T follicular helper cell (primary cell): ENCODE measurements at regions not wholly inside any gene's neighbourhood (a gene's known extent, or its start where the extent isn't known, plus 50 kb on each side); places are given as distances from the start of the nearest gene placed in this dataset.
"Not testable (repeated sequence)": the region's sequence is repeated elsewhere in the genome, so short reads cannot be mapped to it uniquely, and the experiment has no call there.

Experiments
- DNase-seq: peaks from one replicate; pipeline ENCODE4 v3.0.0-alpha.2; 2020; ENCODE audit warnings: low read depth

GRCh38 chr6:4412077-4412476 is 276.7 kb upstream of the ECI2 start:
- no peak for DNase-seq

GRCh38 chr6:4407710-4408109 is 272.3 kb upstream of the ECI2 start:
- DNase-seq = not testable (repeated sequence)

DNA sequence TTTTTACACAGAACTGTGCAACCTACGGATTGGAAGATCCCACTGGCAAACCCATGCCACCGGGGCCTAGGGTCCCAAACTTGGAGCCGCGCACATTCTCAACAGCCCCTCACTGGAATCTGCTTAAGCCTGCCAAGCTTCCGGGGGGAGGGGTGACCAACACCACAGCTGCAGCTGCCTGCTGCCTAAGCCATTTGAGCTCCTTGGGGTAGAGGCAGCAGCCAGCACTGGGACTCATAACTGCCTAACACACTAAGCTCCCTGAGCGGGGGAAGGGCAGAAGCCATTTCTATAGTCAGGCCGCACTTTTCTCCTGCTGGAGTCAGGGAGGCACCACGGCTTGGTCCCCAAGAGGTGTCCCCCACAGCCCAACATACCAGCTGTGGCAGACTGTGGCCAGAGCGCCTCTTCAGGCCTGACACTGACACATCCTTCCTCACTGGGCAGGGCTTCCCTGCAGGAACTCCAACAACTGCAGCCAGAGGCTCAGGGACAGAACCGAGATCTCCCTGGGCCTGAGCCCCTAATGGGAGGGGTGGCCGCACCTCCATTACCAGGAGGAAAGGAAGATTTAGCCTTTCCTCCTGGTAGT is 270.3 kb upstream of the ECI2 start:
- no peak for DNase-seq

DNA sequence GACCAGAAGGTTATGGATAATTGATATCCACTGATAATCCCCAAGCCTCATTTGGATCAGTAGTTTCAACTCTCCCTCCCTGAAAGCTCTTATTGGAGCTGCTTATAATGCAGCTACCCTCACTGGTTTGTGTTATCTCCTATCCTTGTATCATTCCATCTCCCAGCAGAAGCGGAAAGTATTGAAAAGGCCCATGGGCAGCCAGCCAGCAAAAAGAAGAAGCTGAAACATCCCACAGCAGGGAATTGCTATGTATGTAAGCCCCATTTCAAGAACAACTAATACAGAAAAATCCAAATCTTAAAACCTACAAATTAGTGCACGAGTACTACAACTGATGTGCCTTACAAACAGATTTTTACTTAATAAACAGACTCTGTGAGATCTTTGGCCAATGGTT is 269.0 kb upstream of the ECI2 start:
- DNase-seq = no peak

DNA sequence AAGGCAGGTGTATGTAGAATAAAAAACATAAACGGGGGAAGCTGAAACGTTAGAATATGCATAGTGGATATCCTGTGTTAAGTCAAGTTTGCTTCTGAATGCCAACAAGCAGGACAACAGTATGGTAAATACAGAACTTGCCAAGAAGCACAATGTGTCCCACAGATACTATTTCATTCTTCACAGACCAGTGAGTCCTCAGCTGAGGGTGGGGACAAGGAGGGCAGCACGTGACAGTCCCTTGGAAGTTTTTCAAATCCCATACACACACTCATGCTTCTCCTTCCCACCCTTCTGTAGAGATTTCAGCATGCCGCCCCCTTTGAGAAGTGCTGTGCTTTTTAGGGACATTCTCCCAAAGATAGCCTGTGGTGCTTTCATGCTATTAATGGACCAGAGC is 268.5 kb upstream of the ECI2 start:
- no peak for DNase-seq

GRCh38 chr6:4403023-4403752 is 267.8 kb upstream of the ECI2 start:
- DNase-seq = no peak

GRCh38 chr6:4402477-4402976 is 267.2 kb upstream of the ECI2 start:
- DNase-seq = no peak

DNA sequence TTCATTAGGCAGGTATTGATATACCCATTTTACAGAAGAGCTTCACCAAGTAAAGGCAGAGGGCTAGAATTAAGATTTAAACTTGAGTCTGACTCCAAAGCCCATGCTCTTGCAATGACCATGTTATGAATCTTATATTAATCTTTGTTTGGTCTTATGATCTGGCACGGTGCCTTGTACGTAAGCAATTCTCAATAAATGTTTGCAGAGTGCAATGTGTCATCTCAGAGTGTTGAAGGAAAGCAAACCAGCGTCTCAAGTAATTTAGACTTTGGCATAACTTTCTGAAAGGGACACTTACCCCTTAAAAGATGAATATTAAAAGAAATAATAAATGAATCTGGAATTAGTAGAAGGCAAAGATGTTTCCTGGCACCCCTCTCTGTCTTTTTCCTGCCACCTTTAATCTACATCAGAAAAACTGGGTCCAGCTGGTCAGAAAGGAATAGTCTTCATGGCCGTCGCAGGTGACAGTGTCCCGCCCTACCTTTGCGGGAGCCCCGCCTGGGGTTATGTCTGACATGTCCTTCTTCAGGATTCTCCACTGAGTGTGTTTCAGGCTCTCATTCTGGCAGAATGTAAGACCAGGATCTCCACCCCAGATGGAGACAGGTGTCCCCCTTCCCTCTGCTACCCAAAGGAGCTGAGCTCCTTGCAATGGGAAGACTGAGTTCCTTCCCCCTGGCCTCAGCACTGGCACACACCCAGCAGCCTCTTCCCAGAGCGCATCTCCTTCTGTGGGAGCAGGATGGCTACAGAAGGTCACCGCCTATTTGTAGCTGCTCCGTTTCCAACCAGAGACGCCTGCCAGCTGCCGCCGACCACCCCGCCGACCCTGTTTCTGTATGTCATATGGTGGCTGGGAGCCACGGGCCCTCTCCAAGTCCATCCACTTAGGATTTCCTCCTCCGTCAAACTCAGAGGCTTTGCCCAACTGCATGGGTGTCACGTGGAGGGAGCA is 266.3 kb upstream of the ECI2 start:
- DNase-seq = no peak

DNA sequence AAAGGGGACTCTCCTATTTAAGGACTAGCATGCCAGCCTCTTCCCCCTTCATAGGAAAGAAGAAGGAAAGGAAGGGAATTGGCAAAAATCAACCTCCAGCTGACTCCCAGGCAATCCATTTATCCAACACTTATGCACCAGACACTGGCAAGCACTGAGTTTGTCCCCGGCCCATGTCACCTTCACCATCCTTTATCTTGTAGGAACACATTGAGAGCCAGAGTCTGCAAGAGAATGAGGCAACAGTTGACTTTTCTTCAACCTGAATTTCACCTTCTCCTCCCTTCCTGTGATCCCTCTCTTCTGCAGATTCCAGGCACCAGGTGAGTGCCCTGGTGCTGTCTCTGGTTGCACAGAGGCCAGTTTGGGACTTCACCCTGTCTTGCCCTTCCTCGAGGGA is 264.3 kb upstream of the ECI2 start:
- DNase-seq = no peak

GRCh38 chr6:4398791-4399190 is 263.4 kb upstream of the ECI2 start:
- DNase-seq = no peak

DNA sequence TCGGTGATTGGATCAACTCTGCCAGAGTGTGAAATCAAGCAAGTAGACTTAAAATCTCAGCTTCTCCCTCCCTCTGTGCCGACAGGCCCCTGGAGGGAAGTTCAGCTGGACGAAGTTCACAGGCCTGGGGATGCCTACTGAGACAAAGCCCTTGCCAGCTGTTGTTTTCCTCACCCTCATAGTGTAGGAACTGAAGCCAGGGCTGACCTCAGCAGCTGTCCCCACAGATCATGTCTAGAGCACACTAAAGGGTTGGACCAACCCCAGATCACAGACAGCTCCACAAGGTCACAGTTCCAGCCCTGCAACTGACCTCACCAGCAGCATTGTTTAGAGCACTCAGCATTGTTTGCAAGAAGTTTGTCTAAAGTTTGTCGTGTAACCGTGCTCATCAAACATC is 261.9 kb upstream of the ECI2 start:
- DNase-seq = no peak

DNA sequence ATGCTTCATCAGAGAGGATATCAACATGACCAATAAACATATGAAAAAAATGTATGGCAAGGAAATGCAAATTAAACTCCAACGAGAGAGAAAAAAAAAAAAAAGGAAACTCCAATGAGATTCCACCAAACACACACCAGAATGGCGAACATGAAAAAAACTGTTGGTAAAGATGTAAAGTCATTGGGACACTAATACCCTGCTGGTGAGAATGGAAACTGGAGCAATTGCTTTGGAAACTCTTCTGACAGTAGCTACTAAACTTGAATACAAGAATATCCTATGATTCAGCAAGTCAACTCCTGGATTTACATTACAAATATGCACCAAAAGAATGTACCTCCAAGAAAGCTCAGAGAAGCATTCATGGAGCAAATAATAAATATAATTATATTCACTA is 260.7 kb upstream of the ECI2 start:
- no peak for DNase-seq

DNA sequence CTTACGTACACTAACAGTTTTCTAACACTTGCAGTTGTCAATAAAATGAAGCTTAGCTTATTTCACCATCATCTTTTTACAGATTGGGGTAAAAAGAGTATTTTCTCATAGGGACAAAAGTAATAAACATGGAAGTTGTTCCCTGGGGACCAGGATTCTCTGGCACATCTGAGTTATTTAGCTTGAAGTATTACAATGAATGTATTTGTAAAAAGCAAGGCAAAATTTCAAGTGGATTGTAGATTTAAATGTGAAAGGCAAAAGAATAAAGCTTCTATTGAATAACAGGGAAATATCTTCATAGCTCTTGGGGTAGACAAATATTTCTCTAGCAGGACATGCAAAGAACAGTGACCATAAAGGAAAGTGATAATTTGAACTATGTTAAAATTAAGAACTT is 260.0 kb upstream of the ECI2 start:
- no peak for DNase-seq

DNA sequence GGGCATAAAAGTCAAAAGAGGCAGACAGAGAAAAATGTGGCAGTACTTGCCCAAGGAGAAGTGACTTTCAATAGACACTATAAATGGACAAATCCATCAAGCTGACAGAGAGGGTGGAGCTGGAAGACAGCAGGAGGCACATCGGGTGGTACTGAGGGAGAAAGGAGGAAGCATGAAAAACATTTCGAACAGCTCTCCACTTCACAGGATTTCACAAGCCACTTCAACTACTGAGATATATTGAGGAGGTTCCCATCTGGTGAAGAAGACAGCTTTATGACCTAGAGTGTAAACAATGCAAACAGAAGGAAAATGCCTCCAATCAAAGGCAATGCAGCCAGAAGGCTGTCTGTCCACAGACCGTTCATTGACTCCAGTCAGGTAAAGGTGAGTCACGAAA is 259.4 kb upstream of the ECI2 start:
- DNase-seq = no peak

DNA sequence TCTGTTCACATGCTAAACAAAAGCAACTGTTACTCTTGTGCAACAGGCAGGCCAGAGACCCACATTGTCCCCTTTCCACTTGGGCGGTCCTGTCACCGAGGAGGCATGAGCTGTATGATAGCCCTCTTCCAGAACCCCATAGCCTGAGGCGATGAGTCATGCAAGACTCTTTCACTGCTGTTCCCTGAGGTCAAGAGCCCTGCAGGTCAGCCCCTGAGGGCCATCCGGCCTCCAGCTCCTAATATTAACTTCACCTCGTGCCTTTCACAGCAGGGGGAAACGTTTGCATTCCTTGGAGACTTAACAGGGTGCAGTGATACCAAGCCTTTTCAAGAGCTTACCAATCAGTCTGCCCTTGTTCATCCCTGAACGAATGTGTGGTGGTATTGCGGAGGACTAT is 253.3 kb upstream of the ECI2 start:
- no peak for DNase-seq

DNA sequence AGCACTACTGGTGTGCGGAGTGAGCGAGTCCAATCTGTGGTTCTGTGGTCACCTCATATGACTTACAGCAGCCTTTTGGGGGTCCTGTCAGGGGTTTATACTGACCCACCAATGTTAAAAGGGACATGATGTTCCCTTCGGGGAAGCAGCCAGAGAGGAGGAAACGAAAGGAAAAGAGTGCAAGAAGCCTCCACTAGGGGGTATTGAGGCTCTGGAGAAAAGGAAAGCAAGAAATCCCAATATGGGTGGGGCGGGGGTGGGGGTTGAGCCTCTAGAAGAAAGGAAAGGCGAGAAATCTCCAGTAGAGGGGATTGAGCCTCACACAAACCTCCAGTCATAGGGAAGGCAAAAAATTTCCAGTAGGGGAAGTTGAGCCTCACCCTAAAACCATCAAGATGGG is 249.3 kb upstream of the ECI2 start:
- no peak for DNase-seq

DNA sequence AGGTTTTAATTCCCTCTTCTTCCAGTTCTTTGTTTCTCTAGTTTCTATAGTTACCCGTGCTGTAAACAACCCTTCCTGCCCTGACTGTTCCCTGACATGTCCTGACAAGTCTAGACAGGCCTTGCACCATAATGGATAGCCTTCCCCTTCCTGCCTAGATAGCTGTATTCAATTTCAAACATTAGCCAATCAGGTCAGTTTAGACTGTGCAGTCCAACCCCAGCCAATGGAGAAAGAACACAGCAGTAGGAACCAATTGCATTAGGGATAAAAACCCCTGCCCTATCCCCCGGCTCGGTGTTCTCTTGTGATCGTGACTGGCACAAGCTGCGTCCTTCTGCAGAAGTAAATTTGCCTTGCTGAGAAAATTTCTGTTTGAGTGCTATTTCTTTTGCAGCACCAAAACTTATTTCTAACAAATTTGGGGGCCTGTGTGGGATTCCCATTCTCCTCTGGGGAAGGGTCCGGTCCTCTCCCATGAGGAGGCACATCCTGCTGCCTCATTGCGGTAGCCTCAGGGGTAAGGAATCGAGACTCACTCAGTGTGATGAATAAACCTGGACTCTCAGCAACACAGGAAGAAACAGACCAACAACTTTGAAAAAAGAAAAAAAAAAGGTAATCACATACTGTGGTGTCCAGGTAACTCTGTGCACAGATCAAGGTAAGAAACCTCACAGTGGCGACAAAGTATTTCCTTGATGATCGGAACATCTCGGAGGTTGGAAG is 248.7 kb upstream of the ECI2 start:
- DNase-seq = no peak

DNA sequence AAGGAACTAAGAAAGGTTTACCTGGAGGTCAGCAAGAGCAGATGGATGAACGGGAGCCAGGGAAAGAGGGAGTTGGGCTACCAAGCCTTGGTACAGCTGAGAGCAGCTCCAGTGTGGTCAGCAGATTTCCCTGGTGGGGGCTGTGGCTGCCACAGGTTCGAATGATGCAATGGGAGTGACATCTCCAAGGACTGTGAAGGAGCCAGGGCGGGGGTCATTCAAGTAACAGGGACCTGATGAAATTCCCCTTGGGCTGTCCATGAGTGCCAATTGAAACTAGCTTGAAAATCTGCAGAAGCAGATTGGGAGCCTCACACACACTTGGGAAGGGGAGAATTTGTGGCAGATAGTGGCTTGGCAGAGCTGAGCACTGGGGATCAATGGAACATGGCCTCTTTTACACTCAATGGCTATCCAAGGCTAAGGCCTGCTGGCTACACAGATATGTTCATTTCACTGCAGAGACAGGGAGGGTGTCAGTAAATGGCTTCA is 247.0 kb upstream of the ECI2 start:
- no peak for DNase-seq

DNA sequence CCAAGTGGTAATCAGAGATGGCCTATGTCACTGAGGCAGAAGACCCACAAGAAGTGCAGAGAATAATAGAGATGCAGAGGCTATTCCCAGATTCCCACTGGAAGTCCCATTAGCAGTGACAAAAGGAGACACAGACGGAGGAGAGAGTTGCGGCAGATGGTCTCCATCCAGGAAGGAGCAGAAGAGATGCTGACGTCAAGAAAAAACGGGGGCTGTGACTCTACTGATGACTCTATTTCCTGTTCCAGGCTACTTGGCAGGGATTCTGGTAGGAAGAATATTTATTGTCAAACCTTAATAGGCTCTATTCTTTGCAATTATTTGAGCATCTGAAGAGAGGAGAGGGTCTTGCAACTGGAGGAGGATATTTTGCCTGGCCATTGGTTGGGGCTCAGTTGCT is 246.0 kb upstream of the ECI2 start:
- DNase-seq = no peak

DNA sequence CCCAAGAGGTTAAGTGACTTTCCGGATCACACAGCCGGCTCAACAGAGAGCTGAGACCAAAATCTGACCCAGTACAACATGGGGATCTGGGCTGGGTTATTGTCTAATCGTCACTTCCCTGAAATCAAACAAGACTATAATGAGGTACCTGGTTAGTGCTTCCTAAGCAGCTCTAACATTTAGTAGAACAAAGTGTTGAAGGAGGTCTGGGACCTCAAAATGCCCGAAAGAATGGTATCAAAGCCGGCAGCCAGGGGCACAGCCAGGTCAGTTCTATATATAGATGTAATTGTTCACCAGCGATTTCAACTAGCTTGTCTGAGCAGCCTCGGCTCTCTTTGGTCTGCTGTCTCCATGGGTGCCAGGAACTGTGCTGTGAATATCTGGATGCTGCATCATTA is 245.5 kb upstream of the ECI2 start:
- no peak for DNase-seq

- no peak for DNase-seq
These were observed 244.6 kb upstream of the ECI2 start for GRCh38 chr6:4379958-4380357.
